GM04503 (cell line): ENCODE measurements at regions not wholly inside any gene's neighbourhood (a gene's known extent, or its start where the extent isn't known, plus 50 kb on each side); places are given as distances from the start of the nearest gene placed in this dataset.
"Not testable (repeated sequence)": the region's sequence is repeated elsewhere in the genome, so short reads cannot be mapped to it uniquely, and the experiment has no call there.

Experiments used
- DNase-seq: peaks from one replicate; pipeline ENCODE4 v3.0.0-alpha.2; 2012; ENCODE audit warnings: low read depth

- DNase-seq: no peak
These were observed 408.0 kb downstream of the TMEM182 start for GRCh38 chr2:103169861-103170260.

- no peak for DNase-seq
These were observed 411.0 kb downstream of the TMEM182 start for GRCh38 chr2:103172821-103173220.

- no peak for DNase-seq
These were observed 412.9 kb downstream of the TMEM182 start for GRCh38 chr2:103174711-103175110.

- no peak for DNase-seq
These were observed 414.6 kb downstream of the TMEM182 start for GRCh38 chr2:103176294-103176915.

- no peak for DNase-seq
These were observed 418.0 kb downstream of the TMEM182 start for GRCh38 chr2:103179798-103180197.

- DNase-seq: no peak
These were observed 421.2 kb downstream of the TMEM182 start for GRCh38 chr2:103183061-103183460.

GRCh38 chr2:103196802-103197201, 435.0 kb downstream of the TMEM182 start:
- no peak for DNase-seq

- DNase-seq: not testable (repeated sequence)
These were observed 438.9 kb downstream of the TMEM182 start for GRCh38 chr2:103200774-103201173.

GRCh38 chr2:103208916-103209315, 447.1 kb downstream of the TMEM182 start:
- DNase-seq: no peak

- DNase-seq: no peak
These were observed 451.3 kb downstream of the TMEM182 start for GRCh38 chr2:103213028-103213542.

- no peak for DNase-seq
These were observed 456.7 kb downstream of the TMEM182 start for GRCh38 chr2:103218516-103218915.

- no peak for DNase-seq
These were observed 457.6 kb downstream of the TMEM182 start for GRCh38 chr2:103219398-103219797.

GRCh38 chr2:103222969-103223368, 461.1 kb downstream of the TMEM182 start:
- DNase-seq: no peak

GRCh38 chr2:103230796-103231195, 469.0 kb downstream of the TMEM182 start:
- DNase-seq: no peak

- DNase-seq: no peak
These were observed 471.0 kb downstream of the TMEM182 start for GRCh38 chr2:103232865-103233264.

- no peak for DNase-seq
These were observed 471.9 kb downstream of the TMEM182 start for GRCh38 chr2:103233691-103234090.

- no peak for DNase-seq
These were observed 473.5 kb downstream of the TMEM182 start for GRCh38 chr2:103235283-103235682.

- no peak for DNase-seq
These were observed 487.6 kb downstream of the TMEM182 start for GRCh38 chr2:103249462-103249861.

GRCh38 chr2:103252781-103253180, 490.9 kb downstream of the TMEM182 start:
- no peak for DNase-seq

GRCh38 chr2:103254611-103255010, 492.8 kb downstream of the TMEM182 start:
- no peak for DNase-seq

GRCh38 chr2:103264058-103264768, 502.4 kb downstream of the TMEM182 start:
- no peak for DNase-seq

GRCh38 chr2:103265521-103265920, 503.7 kb downstream of the TMEM182 start:
- no peak for DNase-seq

GRCh38 chr2:103268841-103269498, 507.1 kb downstream of the TMEM182 start:
- DNase-seq: no peak
